ENCODE measurements at regions not wholly inside any gene's neighbourhood (a gene's known extent, or its start where the extent isn't known, plus 50 kb on each side); places are given as distances from the start of the nearest gene placed in this dataset.

DNA sequence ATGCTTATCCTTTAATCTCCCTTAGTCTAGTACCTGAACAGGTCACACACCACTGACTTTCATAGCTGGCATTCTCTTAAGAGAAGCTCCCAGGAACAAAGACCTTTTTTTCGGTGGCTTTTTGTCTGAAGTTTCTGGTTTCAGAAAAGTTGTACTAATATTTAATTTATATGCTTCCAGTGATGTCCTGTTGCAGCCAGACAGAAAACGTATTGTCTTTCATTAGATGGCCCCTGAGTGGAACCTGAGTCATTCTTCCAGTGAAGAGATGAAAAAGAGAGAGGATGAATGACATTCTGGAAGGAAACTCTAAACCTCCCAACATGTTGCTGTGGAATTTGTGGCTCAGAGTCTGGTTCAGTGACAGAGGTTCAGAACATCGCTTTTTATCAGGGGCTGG is 274.8 kb upstream of the TAC1 start:
- no peaks in the 10 kb centered on the region for H3K27me3 ChIP-seq (ENCODE audit: control insufficient read depth in 2 of 2, insufficient read depth in 2 of 2, low read length in 2 of 2)
- peaks cover 4 to 22% of the 10 kb centered on the region in 2 donors for H3K9me3 ChIP-seq (replicated peaks in 1 of 2; ENCODE audit: control insufficient read depth in 1 of 2, insufficient read depth in 1 of 2, low read length in 2 of 2)
- no peak overlapping the region for H2AFZ ChIP-seq (ENCODE audit: insufficient read depth, low read depth, low read length, poor library complexity, severe bottlenecking)
- no peak for DNase-seq
- Mint-ChIP-seq H3K27ac (no peak overlapping the region), H3K9me3 (peaks cover 4 to 35% (median 21%) of the 10 kb centered on the region in 7 donors), H3K27me3 (ENCODE audit: low read depth in 3 of 3) (peaks cover 0 to 2% (median 0%) of the 10 kb centered on the region in 3 donors), H3K4me3 (no peak overlapping the region), H3K4me1 (no peaks in the 10 kb centered on the region), H3K36me3 (no peaks in the 10 kb centered on the region)
- H3K4me3 ChIP-seq (replicated peaks in 1 of 3; ENCODE audit: low read depth in 2 of 3, low read length in 3 of 3), result no peak overlapping the region
- TF ChIP-seq CTCF (IDR thresholded peaks at IDR 0.05), result no peak
- intact Hi-C loops (cut with micrococcal nuclease), result no loop called here
- H3K9ac ChIP-seq (ENCODE audit: insufficient read depth, low read length, poor library complexity, severe bottlenecking), result no peak overlapping the region
- no peak overlapping the region for H3K27ac ChIP-seq (ENCODE audit: low read depth in 1 of 2, low read length in 2 of 2)
- no peak overlapping the region for H3K4me2 ChIP-seq (replicated peaks; ENCODE audit: extremely low read depth, low read length, poor library complexity, severe bottlenecking)
- H4K20me1 ChIP-seq (ENCODE audit: insufficient read depth, low read length), result no peaks in the 10 kb centered on the region
- no peaks in the 10 kb centered on the region for H3K79me2 ChIP-seq (ENCODE audit: insufficient read depth, low read length)
- WGBS (ENCODE audit: insufficient coverage), result 100% methylated on average over 1 of the region's 3 CpGs
- no peaks in the 10 kb centered on the region for H3K36me3 ChIP-seq (replicated peaks in 1 of 2; ENCODE audit: control insufficient read depth in 1 of 2, insufficient read depth in 2 of 2, low read length in 2 of 2)
- no peaks in the 10 kb centered on the region for H3K4me1 ChIP-seq (ENCODE audit: control insufficient read depth in 1 of 2, insufficient read depth in 2 of 2, low read length in 2 of 2)

DNA sequence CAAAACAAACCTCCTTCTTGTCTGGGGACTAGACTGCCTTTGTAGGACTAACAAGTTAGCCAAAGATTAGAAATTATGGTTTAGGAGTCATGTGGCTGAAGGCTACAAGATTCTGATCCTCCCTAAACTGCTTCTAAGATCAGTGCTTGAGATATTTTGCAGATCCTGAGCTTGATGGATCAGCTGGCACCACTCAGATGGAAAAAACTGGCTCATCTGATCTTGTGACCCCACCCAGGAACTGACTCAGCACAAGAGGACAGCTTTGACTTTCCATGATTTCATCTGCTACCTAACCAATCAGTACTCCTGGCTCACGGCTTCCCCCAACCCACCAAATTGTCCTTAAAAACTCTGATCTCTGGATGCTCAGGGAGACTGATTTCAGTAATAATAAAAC is 271.5 kb upstream of the TAC1 start:
- no peaks in the 10 kb centered on the region for H3K27me3 ChIP-seq (ENCODE audit: control insufficient read depth in 2 of 2, insufficient read depth in 2 of 2, low read length in 2 of 2)
- Mint-ChIP-seq H3K4me3 (no peak overlapping the region), H3K27me3 (ENCODE audit: low read depth in 3 of 3) (peaks cover 0 to 2% (median 0%) of the 10 kb centered on the region in 3 donors), H3K36me3 (no peaks in the 10 kb centered on the region), H3K27ac (no peak overlapping the region), H3K9me3 (peaks cover 6 to 36% (median 21%) of the 10 kb centered on the region in 7 donors), H3K4me1 (no peaks in the 10 kb centered on the region)
- no peaks in the 10 kb centered on the region for H3K36me3 ChIP-seq (replicated peaks in 1 of 2; ENCODE audit: control insufficient read depth in 1 of 2, insufficient read depth in 2 of 2, low read length in 2 of 2)
- no peak for TF ChIP-seq CTCF (IDR thresholded peaks at IDR 0.05)
- no peak overlapping the region for H3K4me2 ChIP-seq (replicated peaks; ENCODE audit: extremely low read depth, low read length, poor library complexity, severe bottlenecking)
- H3K79me2 ChIP-seq (ENCODE audit: insufficient read depth, low read length), result no peaks in the 10 kb centered on the region
- intact Hi-C loops (cut with micrococcal nuclease), result no loop called here
- no peak for DNase-seq
- H3K9ac ChIP-seq (ENCODE audit: insufficient read depth, low read length, poor library complexity, severe bottlenecking), result no peak overlapping the region
- H4K20me1 ChIP-seq (ENCODE audit: insufficient read depth, low read length), result no peaks in the 10 kb centered on the region
- H3K4me1 ChIP-seq (ENCODE audit: control insufficient read depth in 1 of 2, insufficient read depth in 2 of 2, low read length in 2 of 2), result no peaks in the 10 kb centered on the region
- H3K9me3 ChIP-seq (replicated peaks in 1 of 2; ENCODE audit: control insufficient read depth in 1 of 2, insufficient read depth in 1 of 2, low read length in 2 of 2), result peaks cover 4 to 13% of the 10 kb centered on the region in 2 donors
- 100% methylated on average over 1 of the region's 1 CpG for WGBS (ENCODE audit: insufficient coverage)
- no peak overlapping the region for H3K27ac ChIP-seq (ENCODE audit: low read depth in 1 of 2, low read length in 2 of 2)
- H3K4me3 ChIP-seq (replicated peaks in 1 of 3; ENCODE audit: low read depth in 2 of 3, low read length in 3 of 3), result no peak overlapping the region
- H2AFZ ChIP-seq (ENCODE audit: insufficient read depth, low read depth, low read length, poor library complexity, severe bottlenecking), result no peak overlapping the region

Measured in CD14-positive monocyte (primary cell).